Glutamatergic neuron (in vitro differentiated cells): ENCODE measurements at regions not wholly inside any gene's neighbourhood (a gene's known extent, or its start where the extent isn't known, plus 50 kb on each side); places are given as distances from the start of the nearest gene placed in this dataset.

Experiments used
- DNase-seq: peaks from one replicate; pipeline ENCODE4 v3.0.0; 2022
- H3K27ac Mint-ChIP-seq: one replicate; pipeline ENCODE4 v1.8.0; 2020; ENCODE audit warnings: mild to moderate bottlenecking, mixed read lengths, inconsistent platforms; ENCODE audit not compliant: unreplicated experiment
- H3K27me3 Mint-ChIP-seq: one replicate; pipeline ENCODE4 v1.8.0; 2020; ENCODE audit warnings: mild to moderate bottlenecking, moderate library complexity, mixed read lengths, inconsistent platforms; ENCODE audit not compliant: unreplicated experiment
- H3K36me3 Mint-ChIP-seq: one replicate; pipeline ENCODE4 v1.8.0; 2020; ENCODE audit warnings: mild to moderate bottlenecking, mixed read lengths, inconsistent platforms; ENCODE audit not compliant: unreplicated experiment
- H3K4me1 Mint-ChIP-seq: one replicate; pipeline ENCODE4 v1.8.0; 2020; ENCODE audit warnings: mild to moderate bottlenecking, low read depth, mixed read lengths, inconsistent platforms; ENCODE audit not compliant: unreplicated experiment
- H3K4me3 Mint-ChIP-seq: one replicate; pipeline ENCODE4 v1.8.0; 2020; ENCODE audit warnings: mild to moderate bottlenecking, mixed read lengths, inconsistent platforms; ENCODE audit not compliant: unreplicated experiment
- H3K9me3 Mint-ChIP-seq: one replicate; pipeline ENCODE4 v1.8.0; 2020; ENCODE audit warnings: mild to moderate bottlenecking, moderate library complexity, mixed read lengths, inconsistent platforms; ENCODE audit not compliant: unreplicated experiment
- TF ChIP-seq, protein P1 (sequence below): fragments of 200-600 bp; sonication (generic); IDR thresholded peaks from one replicate; pipeline ENCODE4 v1.5.0; 2021; ENCODE audit not compliant: partially characterized antibody, unreplicated experiment

DNA sequence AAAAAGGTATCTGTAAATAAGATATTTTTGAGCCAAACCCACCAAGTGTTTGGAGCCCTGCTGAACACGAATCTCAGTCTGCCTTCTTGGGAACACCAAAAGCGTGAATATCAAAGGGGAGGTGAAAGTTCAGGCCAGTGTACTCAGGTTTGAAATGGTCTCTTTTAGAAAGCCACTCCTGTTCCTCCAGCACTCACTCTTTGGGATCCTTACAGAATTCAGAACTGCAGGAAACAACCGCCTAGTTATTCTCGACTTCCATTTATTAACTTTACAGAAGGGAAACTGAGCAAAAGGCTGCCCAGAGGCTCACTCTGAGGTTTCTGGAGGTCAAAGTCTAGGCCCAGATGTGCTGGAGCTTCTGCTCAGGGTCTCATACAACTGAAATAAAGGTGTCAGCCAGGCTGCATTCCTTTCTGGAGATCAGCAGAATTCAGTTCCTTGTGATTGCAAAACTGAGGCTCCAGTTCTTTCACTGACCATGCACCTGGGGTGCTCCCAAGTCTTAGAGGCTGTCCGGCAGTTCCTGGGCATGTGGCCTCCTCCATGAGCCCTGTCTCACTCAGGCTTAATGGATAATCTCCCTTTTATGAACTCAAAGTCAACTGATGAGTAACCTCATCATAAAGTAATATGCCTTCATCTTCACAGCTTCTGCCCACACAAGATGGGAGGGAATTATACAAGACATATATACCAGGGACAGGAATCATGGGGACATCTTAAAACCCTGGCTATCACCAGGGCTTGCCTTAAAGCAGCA lies 65.5 kb upstream of the TNFAIP3 start:
- Mint-ChIP-seq H3K4me3 (no peak overlapping the region), H3K27me3 (no peaks in the 10 kb centered on the region), H3K36me3 (no peaks in the 10 kb centered on the region), H3K27ac (no peak overlapping the region), H3K9me3 (no peaks in the 10 kb centered on the region), H3K4me1 (no peaks in the 10 kb centered on the region)
- TF ChIP-seq, protein P1, sequence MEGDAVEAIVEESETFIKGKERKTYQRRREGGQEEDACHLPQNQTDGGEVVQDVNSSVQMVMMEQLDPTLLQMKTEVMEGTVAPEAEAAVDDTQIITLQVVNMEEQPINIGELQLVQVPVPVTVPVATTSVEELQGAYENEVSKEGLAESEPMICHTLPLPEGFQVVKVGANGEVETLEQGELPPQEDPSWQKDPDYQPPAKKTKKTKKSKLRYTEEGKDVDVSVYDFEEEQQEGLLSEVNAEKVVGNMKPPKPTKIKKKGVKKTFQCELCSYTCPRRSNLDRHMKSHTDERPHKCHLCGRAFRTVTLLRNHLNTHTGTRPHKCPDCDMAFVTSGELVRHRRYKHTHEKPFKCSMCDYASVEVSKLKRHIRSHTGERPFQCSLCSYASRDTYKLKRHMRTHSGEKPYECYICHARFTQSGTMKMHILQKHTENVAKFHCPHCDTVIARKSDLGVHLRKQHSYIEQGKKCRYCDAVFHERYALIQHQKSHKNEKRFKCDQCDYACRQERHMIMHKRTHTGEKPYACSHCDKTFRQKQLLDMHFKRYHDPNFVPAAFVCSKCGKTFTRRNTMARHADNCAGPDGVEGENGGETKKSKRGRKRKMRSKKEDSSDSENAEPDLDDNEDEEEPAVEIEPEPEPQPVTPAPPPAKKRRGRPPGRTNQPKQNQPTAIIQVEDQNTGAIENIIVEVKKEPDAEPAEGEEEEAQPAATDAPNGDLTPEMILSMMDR: no peak
- no peak for DNase-seq

DNA sequence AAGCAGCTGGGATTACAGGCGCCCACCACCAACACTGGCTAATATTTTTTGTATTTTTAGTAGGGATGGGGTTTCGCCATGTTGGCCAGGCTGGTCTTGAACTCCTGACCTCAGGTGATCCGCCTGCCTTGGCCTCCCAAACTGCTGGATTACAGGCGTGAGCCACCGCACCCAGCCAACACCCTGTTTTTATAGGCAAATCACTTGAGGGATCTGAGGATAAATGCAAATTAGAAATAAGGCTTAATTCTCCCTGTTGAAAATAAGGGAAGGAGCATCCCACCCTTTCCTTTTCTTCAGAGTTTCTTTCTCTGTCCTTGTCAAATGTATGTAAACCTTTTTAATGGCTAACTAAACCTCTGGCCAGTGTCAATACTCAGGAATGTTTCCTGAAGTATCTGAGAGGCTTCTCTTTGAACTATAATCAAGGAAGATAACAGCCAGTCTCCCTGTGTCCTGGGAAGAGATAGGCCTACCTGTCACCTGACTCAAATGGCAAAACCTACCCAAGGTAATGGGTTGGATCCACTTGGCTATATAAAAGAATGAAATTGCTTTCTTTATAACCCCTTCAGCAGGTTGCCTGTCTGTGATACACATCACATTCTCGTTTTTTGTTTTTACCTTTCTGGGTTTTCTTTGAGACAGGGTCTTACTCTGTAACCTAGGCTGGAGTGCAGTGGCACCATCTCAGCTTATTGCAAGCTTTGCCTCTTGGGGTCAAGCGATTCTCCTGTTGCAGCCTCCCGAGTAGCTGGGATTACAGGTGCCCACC lies 64.5 kb upstream of the TNFAIP3 start:
- H3K27ac Mint-ChIP-seq: no peak overlapping the region
- TF ChIP-seq, protein P1: no peak
- H3K4me3 Mint-ChIP-seq: no peak overlapping the region
- no peak for DNase-seq
- H3K36me3 Mint-ChIP-seq: no peaks in the 10 kb centered on the region
- no peaks in the 10 kb centered on the region for H3K9me3 Mint-ChIP-seq
- H3K27me3 Mint-ChIP-seq: no peaks in the 10 kb centered on the region
- no peaks in the 10 kb centered on the region for H3K4me1 Mint-ChIP-seq

GRCh38 chr6:137804637-137805036 lies 62.4 kb upstream of the TNFAIP3 start:
- no peaks in the 10 kb centered on the region for H3K4me1 Mint-ChIP-seq
- no peaks in the 10 kb centered on the region for H3K27me3 Mint-ChIP-seq
- no peak overlapping the region for H3K27ac Mint-ChIP-seq
- DNase-seq: no peak
- TF ChIP-seq, protein P1: no peak
- H3K36me3 Mint-ChIP-seq: no peaks in the 10 kb centered on the region
- H3K9me3 Mint-ChIP-seq: no peaks in the 10 kb centered on the region
- H3K4me3 Mint-ChIP-seq: no peak overlapping the region

GRCh38 chr6:137805622-137806021 lies 61.4 kb upstream of the TNFAIP3 start:
- no peaks in the 10 kb centered on the region for H3K36me3 Mint-ChIP-seq
- no peak overlapping the region for H3K27ac Mint-ChIP-seq
- TF ChIP-seq, protein P1: no peak
- no peaks in the 10 kb centered on the region for H3K27me3 Mint-ChIP-seq
- no peak for DNase-seq
- H3K4me1 Mint-ChIP-seq: no peaks in the 10 kb centered on the region
- H3K4me3 Mint-ChIP-seq: no peak overlapping the region
- H3K9me3 Mint-ChIP-seq: no peaks in the 10 kb centered on the region
